ENCODE measurements at regions not wholly inside any gene's neighbourhood (a gene's known extent, or its start where the extent isn't known, plus 50 kb on each side); places are given as distances from the start of the nearest gene placed in this dataset.

DNA sequence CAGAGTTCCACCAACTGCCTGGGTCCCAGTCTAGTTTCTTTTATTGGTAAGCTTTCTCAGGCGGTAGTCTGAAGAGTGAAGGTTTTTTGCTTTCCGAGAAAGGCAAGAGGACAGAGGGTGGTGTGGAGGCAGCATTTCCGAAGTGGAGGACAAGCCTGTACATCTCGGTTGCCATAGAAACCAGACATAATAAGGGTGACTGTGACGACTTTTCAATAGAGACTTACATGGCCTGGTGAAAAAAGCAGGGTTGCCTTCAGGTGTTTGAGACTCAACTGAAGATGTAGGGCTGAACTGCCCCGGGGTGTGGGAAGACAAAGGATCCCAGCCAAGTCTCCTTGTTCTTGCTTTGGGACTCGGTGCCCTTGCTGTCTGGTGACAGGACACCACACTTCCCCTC lies 53.6 kb upstream of the RAB40AL start:
- intact Hi-C loops (cut with DNase I, micrococcal nuclease) = no loop called here
- ATAC-seq (no peak), DNase-seq (no peak)
